HepG2 (cell line): ENCODE measurements at regions not wholly inside any gene's neighbourhood (a gene's known extent, or its start where the extent isn't known, plus 50 kb on each side); places are given as distances from the start of the nearest gene placed in this dataset.

Source experiments
- AGO2 ChIP-seq: fragments of 200-400 bp; formaldehyde crosslinking; optimal IDR thresholded peaks from 2 replicates; pipeline ENCODE3; 2017; ENCODE audit warnings: mild to moderate bottlenecking, low read depth, low read length, moderate library complexity
- GLI4 ChIP-seq: sonication (generic); formaldehyde crosslinking; IDR thresholded peaks from 2 replicates; pipeline ENCODE4 v1.5.1; 2020; ENCODE audit warnings: missing genetic modification reagents, mild to moderate bottlenecking, moderate library complexity, borderline replicate concordance
- HNRNPH1 ChIP-seq: fragments of 200-400 bp; formaldehyde crosslinking; optimal IDR thresholded peaks from 2 replicates; pipeline ENCODE3; 2017; ENCODE audit warnings: mild to moderate bottlenecking, low read depth, low read length
- JUND ChIP-seq: sonication (generic); formaldehyde crosslinking; IDR thresholded peaks from 2 replicates; pipeline ENCODE4 v1.8.0; 2022; ENCODE audit warnings: mild to moderate bottlenecking, missing genetic modification reagents
- KLF6 ChIP-seq: IDR thresholded peaks from 2 replicates; pipeline ENCODE4 v1.8.0; 2016; ENCODE audit warnings: missing biosample characterization, missing genetic modification reagents
- NAIF1 ChIP-seq: sonication (generic); formaldehyde crosslinking; IDR thresholded peaks from 2 replicates; pipeline ENCODE4 v1.5.0; 2020; ENCODE audit warnings: mild to moderate bottlenecking, missing genetic modification reagents, borderline replicate concordance
- PHF8 ChIP-seq: sonication (generic); formaldehyde crosslinking; IDR thresholded peaks from 2 replicates; pipeline ENCODE4 v1.5.0; 2020; ENCODE audit warnings: missing genetic modification reagents
- POLR2A ChIP-seq, 2 experiments: IDR thresholded peaks; 2 replicates each; pipeline ENCODE4 v1.6.1; 2011; ENCODE audit warnings: low read depth in 2 of 2, low read length in 2 of 2, mild to moderate bottlenecking in 1 of 2, moderate library complexity in 1 of 2; ENCODE audit not compliant: insufficient read depth in 1 of 2
- ZIK1 ChIP-seq: sonication (generic); formaldehyde crosslinking; IDR thresholded peaks from 2 replicates; pipeline ENCODE4 v1.5.0; 2020; ENCODE audit warnings: mild to moderate bottlenecking, low read depth, missing genetic modification reagents, borderline replicate concordance
- ZNF382 ChIP-seq: sonication (generic); formaldehyde crosslinking; IDR thresholded peaks from 2 replicates; pipeline ENCODE4 v1.5.0; 2020; ENCODE audit warnings: missing genetic modification reagents, mild to moderate bottlenecking, borderline replicate concordance
- ZNF644 ChIP-seq: IDR thresholded peaks from 2 replicates; pipeline ENCODE4 v1.6.1; 2016; ENCODE audit warnings: low read depth
- ZNF776 ChIP-seq: sonication (generic); formaldehyde crosslinking; IDR thresholded peaks from 2 replicates; pipeline ENCODE4 v1.4.0; 2020; ENCODE audit warnings: mild to moderate bottlenecking, missing genetic modification reagents
- TF ChIP-seq, protein P1 (sequence below): sonication (generic); formaldehyde crosslinking; IDR thresholded peaks from 2 replicates; pipeline ENCODE4 v1.4.0; 2020; ENCODE audit warnings: missing genetic modification reagents, mild to moderate bottlenecking, borderline replicate concordance
- TF ChIP-seq, protein P2 (sequence below): sonication (generic); formaldehyde crosslinking; IDR thresholded peaks from 2 replicates; pipeline ENCODE4 v1.4.0; 2020; ENCODE audit warnings: missing genetic modification reagents
- TF ChIP-seq, protein P3 (sequence below): IDR thresholded peaks from 2 replicates; pipeline ENCODE4 v1.4.0; 2020; ENCODE audit warnings: mild to moderate bottlenecking, missing genetic modification reagents
- TF ChIP-seq, protein P4 (sequence below): sonication (generic); formaldehyde crosslinking; IDR thresholded peaks from 2 replicates; pipeline ENCODE4 v1.5.0; 2020; ENCODE audit warnings: missing genetic modification reagents
- TF ChIP-seq, protein P5 (sequence below): sonication (generic); formaldehyde crosslinking; IDR thresholded peaks from 2 replicates; pipeline ENCODE4 v1.4.0; 2020; ENCODE audit warnings: missing genetic modification reagents

DNA sequence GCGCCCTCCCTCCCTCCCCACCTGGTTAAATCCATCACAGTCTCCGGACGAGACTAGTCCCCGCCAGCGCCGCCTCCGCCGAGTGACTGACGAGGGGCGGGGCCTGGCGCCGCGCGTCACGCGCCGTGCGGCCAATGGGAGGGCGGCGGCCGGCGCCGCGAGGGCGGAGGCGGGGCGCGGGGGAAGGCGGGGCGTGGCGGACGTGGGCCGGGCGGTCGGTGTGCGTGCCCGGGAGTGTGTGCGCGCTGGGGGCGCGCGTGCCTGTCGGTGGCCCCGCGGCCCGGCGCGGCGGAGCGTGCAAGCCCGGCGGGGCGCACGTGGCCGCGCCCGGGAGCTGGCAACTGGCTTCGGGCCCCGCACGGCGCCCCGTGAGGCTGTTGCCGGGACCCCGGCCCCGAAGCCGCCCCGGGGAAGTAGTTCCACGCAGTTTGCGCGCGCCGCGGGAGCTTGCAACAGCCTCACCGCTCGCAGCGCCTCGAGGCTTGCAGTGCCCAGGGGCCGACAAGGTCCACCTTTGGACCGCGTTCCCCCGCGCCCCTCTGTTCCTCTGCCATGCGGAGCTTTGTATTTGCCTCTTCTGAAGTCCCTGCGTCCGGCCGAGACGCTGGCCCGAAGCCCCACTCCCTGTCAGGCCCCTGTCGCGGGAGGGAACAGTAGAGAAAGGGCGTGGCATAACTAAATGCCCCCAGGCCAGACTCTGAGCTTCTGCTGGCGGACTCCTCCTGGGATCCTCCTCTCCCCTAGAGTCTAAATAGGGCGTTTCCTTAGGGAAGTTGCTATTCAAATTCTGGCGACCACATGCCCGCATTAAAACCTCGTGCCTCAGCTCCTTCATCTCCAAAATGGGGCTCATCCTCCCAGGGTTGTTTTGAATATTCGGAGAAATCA, 400.9 kb downstream of the SHQ1 start (continued):
- TF ChIP-seq HNRNPH1 (no peak), POLR2A (IDR thresholded peaks at IDR 0.05; ENCODE audit: insufficient read depth in 1 of 2, low read depth in 2 of 2, low read length in 2 of 2) (no peak; a peak in 1 of 4 replicates), GLI4 (CRISPR knock-in tag) (no peak), NAIF1 (CRISPR knock-in tag) (no peak), PHF8 (CRISPR knock-in tag) (0 out of 2 replicates have a peak, but pooled peaks have one; percentile 2), ZIK1 (CRISPR knock-in tag) (peak; percentile 65; the same call in 1 of the 2 replicates), KLF6 (CRISPR knock-in tag) (no peak), ZNF644 (no peak), AGO2 (peak; percentile 24), ZNF382 (no peak), JUND (no peak), ZNF776 (CRISPR knock-in tag) (peak; percentile 59; the same call in 1 of the 2 replicates)
- TF ChIP-seq, protein P1, sequence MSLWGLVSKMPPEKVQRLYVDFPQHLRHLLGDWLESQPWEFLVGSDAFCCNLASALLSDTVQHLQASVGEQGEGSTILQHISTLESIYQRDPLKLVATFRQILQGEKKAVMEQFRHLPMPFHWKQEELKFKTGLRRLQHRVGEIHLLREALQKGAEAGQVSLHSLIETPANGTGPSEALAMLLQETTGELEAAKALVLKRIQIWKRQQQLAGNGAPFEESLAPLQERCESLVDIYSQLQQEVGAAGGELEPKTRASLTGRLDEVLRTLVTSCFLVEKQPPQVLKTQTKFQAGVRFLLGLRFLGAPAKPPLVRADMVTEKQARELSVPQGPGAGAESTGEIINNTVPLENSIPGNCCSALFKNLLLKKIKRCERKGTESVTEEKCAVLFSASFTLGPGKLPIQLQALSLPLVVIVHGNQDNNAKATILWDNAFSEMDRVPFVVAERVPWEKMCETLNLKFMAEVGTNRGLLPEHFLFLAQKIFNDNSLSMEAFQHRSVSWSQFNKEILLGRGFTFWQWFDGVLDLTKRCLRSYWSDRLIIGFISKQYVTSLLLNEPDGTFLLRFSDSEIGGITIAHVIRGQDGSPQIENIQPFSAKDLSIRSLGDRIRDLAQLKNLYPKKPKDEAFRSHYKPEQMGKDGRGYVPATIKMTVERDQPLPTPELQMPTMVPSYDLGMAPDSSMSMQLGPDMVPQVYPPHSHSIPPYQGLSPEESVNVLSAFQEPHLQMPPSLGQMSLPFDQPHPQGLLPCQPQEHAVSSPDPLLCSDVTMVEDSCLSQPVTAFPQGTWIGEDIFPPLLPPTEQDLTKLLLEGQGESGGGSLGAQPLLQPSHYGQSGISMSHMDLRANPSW (CRISPR knock-in tag) = no peak
- TF ChIP-seq, protein P2, sequence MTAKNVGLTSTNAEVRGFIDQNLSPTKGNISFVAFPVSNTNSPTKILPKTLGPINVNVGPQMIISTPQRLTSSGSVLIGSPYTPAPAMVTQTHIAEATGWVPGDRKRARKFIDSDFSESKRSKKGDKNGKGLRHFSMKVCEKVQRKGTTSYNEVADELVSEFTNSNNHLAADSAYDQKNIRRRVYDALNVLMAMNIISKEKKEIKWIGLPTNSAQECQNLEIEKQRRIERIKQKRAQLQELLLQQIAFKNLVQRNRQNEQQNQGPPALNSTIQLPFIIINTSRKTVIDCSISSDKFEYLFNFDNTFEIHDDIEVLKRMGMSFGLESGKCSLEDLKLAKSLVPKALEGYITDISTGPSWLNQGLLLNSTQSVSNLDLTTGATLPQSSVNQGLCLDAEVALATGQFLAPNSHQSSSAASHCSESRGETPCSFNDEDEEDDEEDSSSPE (CRISPR knock-in tag) = no peak
- TF ChIP-seq, protein P3, sequence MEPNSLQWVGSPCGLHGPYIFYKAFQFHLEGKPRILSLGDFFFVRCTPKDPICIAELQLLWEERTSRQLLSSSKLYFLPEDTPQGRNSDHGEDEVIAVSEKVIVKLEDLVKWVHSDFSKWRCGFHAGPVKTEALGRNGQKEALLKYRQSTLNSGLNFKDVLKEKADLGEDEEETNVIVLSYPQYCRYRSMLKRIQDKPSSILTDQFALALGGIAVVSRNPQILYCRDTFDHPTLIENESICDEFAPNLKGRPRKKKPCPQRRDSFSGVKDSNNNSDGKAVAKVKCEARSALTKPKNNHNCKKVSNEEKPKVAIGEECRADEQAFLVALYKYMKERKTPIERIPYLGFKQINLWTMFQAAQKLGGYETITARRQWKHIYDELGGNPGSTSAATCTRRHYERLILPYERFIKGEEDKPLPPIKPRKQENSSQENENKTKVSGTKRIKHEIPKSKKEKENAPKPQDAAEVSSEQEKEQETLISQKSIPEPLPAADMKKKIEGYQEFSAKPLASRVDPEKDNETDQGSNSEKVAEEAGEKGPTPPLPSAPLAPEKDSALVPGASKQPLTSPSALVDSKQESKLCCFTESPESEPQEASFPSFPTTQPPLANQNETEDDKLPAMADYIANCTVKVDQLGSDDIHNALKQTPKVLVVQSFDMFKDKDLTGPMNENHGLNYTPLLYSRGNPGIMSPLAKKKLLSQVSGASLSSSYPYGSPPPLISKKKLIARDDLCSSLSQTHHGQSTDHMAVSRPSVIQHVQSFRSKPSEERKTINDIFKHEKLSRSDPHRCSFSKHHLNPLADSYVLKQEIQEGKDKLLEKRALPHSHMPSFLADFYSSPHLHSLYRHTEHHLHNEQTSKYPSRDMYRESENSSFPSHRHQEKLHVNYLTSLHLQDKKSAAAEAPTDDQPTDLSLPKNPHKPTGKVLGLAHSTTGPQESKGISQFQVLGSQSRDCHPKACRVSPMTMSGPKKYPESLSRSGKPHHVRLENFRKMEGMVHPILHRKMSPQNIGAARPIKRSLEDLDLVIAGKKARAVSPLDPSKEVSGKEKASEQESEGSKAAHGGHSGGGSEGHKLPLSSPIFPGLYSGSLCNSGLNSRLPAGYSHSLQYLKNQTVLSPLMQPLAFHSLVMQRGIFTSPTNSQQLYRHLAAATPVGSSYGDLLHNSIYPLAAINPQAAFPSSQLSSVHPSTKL (CRISPR knock-in tag) = no peak
- TF ChIP-seq, protein P4, sequence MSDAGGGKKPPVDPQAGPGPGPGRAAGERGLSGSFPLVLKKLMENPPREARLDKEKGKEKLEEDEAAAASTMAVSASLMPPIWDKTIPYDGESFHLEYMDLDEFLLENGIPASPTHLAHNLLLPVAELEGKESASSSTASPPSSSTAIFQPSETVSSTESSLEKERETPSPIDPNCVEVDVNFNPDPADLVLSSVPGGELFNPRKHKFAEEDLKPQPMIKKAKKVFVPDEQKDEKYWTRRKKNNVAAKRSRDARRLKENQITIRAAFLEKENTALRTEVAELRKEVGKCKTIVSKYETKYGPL (CRISPR knock-in tag) = no peak
- TF ChIP-seq, protein P5, sequence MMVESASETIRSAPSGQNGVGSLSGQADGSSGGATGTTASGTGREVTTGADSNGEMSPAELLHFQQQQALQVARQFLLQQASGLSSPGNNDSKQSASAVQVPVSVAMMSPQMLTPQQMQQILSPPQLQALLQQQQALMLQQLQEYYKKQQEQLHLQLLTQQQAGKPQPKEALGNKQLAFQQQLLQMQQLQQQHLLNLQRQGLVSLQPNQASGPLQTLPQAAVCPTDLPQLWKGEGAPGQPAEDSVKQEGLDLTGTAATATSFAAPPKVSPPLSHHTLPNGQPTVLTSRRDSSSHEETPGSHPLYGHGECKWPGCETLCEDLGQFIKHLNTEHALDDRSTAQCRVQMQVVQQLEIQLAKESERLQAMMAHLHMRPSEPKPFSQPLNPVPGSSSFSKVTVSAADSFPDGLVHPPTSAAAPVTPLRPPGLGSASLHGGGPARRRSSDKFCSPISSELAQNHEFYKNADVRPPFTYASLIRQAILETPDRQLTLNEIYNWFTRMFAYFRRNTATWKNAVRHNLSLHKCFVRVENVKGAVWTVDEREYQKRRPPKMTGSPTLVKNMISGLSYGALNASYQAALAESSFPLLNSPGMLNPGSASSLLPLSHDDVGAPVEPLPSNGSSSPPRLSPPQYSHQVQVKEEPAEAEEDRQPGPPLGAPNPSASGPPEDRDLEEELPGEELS (CRISPR knock-in tag) = no peak
